ENCODE measurements at regions not wholly inside any gene's neighbourhood (a gene's known extent, or its start where the extent isn't known, plus 50 kb on each side); places are given as distances from the start of the nearest gene placed in this dataset.

- BruUV-seq (replicated peaks) = no TSS peak
- no peaks in the 10 kb centered on the region for H4K20me1 ChIP-seq (ENCODE audit: insufficient read depth, low read length)
- no peaks in the 10 kb centered on the region for H3K4me1 ChIP-seq (ENCODE audit: insufficient read depth, low read length, poor library complexity, severe bottlenecking)
- H3K79me2 ChIP-seq (ENCODE audit: insufficient read depth, low read depth, low read length) = no peaks in the 10 kb centered on the region
- no peak overlapping the region for H3K4me3 ChIP-seq (ENCODE audit: low read depth, low read length, poor library complexity, severe bottlenecking)
- DNase-seq (ENCODE audit: low spot score) = no peak
- H3K9me3 ChIP-seq (ENCODE audit: low read length) = peaks cover 4% of the 10 kb centered on the region; the same call in 1 of the 2 replicates
- no peaks in the 10 kb centered on the region for H3K36me3 ChIP-seq (ENCODE audit: insufficient read depth, low read length)
- no peak overlapping the region for H2AFZ ChIP-seq (ENCODE audit: low read length)
- CTCF ChIA-PET (ENCODE audit: unreplicated experiment) = interaction anchor here (0.6 kb wide), 1 partner anchor 33 kb away, joined by 4 read pairs; no protein-coding TSS in a partner anchor
- no peak for TF ChIP-seq EZH2phosphoT487 (IDR thresholded peaks at IDR 0.05; ENCODE audit: borderline replicate concordance, low read depth, low read length)
- TF ChIP-seq, protein P1, sequence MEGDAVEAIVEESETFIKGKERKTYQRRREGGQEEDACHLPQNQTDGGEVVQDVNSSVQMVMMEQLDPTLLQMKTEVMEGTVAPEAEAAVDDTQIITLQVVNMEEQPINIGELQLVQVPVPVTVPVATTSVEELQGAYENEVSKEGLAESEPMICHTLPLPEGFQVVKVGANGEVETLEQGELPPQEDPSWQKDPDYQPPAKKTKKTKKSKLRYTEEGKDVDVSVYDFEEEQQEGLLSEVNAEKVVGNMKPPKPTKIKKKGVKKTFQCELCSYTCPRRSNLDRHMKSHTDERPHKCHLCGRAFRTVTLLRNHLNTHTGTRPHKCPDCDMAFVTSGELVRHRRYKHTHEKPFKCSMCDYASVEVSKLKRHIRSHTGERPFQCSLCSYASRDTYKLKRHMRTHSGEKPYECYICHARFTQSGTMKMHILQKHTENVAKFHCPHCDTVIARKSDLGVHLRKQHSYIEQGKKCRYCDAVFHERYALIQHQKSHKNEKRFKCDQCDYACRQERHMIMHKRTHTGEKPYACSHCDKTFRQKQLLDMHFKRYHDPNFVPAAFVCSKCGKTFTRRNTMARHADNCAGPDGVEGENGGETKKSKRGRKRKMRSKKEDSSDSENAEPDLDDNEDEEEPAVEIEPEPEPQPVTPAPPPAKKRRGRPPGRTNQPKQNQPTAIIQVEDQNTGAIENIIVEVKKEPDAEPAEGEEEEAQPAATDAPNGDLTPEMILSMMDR (conservative IDR thresholded peaks at IDR 0.05; ENCODE audit: low read length) = no peak
- intact Hi-C loops (cut with micrococcal nuclease; ENCODE audit: unreplicated experiment) = no loop called here
- H3K4me2 ChIP-seq (ENCODE audit: low read length) = no peak overlapping the region
- no peak overlapping the region for H3K27ac ChIP-seq (ENCODE audit: low read depth, low read length, poor library complexity, severe bottlenecking)
- H3K9me2 ChIP-seq (ENCODE audit: insufficient read depth, low read length) = no peaks in the 10 kb centered on the region
- POLR2A ChIA-PET = interaction anchor here (0.7 kb wide), 1 partner anchor 48 kb away, joined by 4 read pairs; no protein-coding TSS in a partner anchor
Measured at GRCh38 chr3:5314897-5315296, 127.4 kb downstream of the EDEM1 start.

DNA sequence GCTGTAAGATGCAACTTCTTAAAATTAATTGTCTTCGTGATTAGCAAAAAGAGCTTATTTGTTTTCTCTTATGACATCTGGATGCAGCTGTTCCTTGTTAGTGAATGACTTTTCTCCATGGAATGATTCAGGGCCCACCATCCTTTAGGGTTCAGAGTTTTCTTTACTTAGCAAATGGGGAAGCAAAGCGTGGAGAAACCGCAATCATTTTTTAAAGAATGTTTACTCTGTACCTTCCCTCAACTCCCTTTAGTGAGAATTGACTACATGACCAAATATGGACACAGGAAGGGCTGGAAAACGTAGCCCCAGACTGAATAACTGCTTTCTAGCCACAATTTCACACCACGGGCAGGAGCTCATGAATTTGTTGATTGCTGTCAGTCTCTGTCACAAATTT, 130.1 kb downstream of the EDEM1 start:
- no peak overlapping the region for H3K4me3 ChIP-seq (ENCODE audit: low read depth, low read length, poor library complexity, severe bottlenecking)
- H3K36me3 ChIP-seq (ENCODE audit: insufficient read depth, low read length) = no peaks in the 10 kb centered on the region
- H4K20me1 ChIP-seq (ENCODE audit: insufficient read depth, low read length) = no peaks in the 10 kb centered on the region
- no peaks in the 10 kb centered on the region for H3K9me2 ChIP-seq (ENCODE audit: insufficient read depth, low read length)
- no peaks in the 10 kb centered on the region for H3K4me1 ChIP-seq (ENCODE audit: insufficient read depth, low read length, poor library complexity, severe bottlenecking)
- no peak for TF ChIP-seq EZH2phosphoT487 (IDR thresholded peaks at IDR 0.05; ENCODE audit: borderline replicate concordance, low read depth, low read length)
- DNase-seq (ENCODE audit: low spot score) = no peak
- H3K4me2 ChIP-seq (ENCODE audit: low read length) = no peak overlapping the region
- H3K79me2 ChIP-seq (ENCODE audit: insufficient read depth, low read depth, low read length) = no peaks in the 10 kb centered on the region
- ChIA-PET POLR2A (no interaction called here), CTCF (ENCODE audit: unreplicated experiment) (no interaction called here)
- peaks cover 4% of the 10 kb centered on the region; the same call in 1 of the 2 replicates for H3K9me3 ChIP-seq (ENCODE audit: low read length)
- intact Hi-C loops (cut with micrococcal nuclease; ENCODE audit: unreplicated experiment) = no loop called here
- H3K27ac ChIP-seq (ENCODE audit: low read depth, low read length, poor library complexity, severe bottlenecking) = no peak overlapping the region
- no peak overlapping the region for H2AFZ ChIP-seq (ENCODE audit: low read length)
- BruUV-seq (replicated peaks) = no TSS peak

GRCh38 chr3:5319454-5319853, 131.9 kb downstream of the EDEM1 start:
- no peak overlapping the region for H2AFZ ChIP-seq (ENCODE audit: low read length)
- no peaks in the 10 kb centered on the region for H3K4me1 ChIP-seq (ENCODE audit: insufficient read depth, low read length, poor library complexity, severe bottlenecking)
- H3K9me2 ChIP-seq (ENCODE audit: insufficient read depth, low read length) = no peaks in the 10 kb centered on the region
- H3K79me2 ChIP-seq (ENCODE audit: insufficient read depth, low read depth, low read length) = no peaks in the 10 kb centered on the region
- TF ChIP-seq, protein P1 (conservative IDR thresholded peaks at IDR 0.05; ENCODE audit: low read length) = no peak
- TF ChIP-seq EZH2phosphoT487 (IDR thresholded peaks at IDR 0.05; ENCODE audit: borderline replicate concordance, low read depth, low read length) = no peak
- H3K9me3 ChIP-seq (ENCODE audit: low read length) = peaks cover 4% of the 10 kb centered on the region; the same call in 1 of the 2 replicates
- no peak for DNase-seq (ENCODE audit: low spot score)
- no peaks in the 10 kb centered on the region for H4K20me1 ChIP-seq (ENCODE audit: insufficient read depth, low read length)
- intact Hi-C loops (cut with micrococcal nuclease; ENCODE audit: unreplicated experiment) = no loop called here
- ChIA-PET POLR2A (no interaction called here), CTCF (ENCODE audit: unreplicated experiment) (no interaction called here)
- no TSS peak for BruUV-seq (replicated peaks)
- H3K4me3 ChIP-seq (ENCODE audit: low read depth, low read length, poor library complexity, severe bottlenecking) = no peak overlapping the region
- H3K4me2 ChIP-seq (ENCODE audit: low read length) = no peak overlapping the region
- H3K36me3 ChIP-seq (ENCODE audit: insufficient read depth, low read length) = no peaks in the 10 kb centered on the region
- H3K27ac ChIP-seq (ENCODE audit: low read depth, low read length, poor library complexity, severe bottlenecking) = no peak overlapping the region

All from OCI-LY7 (cell line).